ENCODE measurements at regions not wholly inside any gene's neighbourhood (a gene's known extent, or its start where the extent isn't known, plus 50 kb on each side); places are given as distances from the start of the nearest gene placed in this dataset.
"Not testable (repeated sequence)": the region's sequence is repeated elsewhere in the genome, so short reads cannot be mapped to it uniquely, and the experiment has no call there.

- Histone ChIP-seq H3K4me1 (no peaks in the 10 kb centered on the region), H3K9me3 (no peaks in the 10 kb centered on the region), H3K27ac (no peak overlapping the region), H3K4me2 (no peak overlapping the region), H3K4me3 (no peak overlapping the region)
- no peak for ATAC-seq
- ChIA-PET CTCF (no interaction called here), POLR2A (no interaction called here)
- 34% methylated on average over 5 of the region's 5 CpGs for WGBS (ENCODE audit: missing lambda C conversion rate)
- DNase-seq (ENCODE audit: low read depth in 1 of 2, low spot score in 1 of 2) = no peak
- TF ChIP-seq HOXB13 (CRISPR knock-in tag; IDR thresholded peaks at IDR 0.05; ENCODE audit: low read depth) (no peak), ZFP36 (IDR thresholded peaks at IDR 0.05; ENCODE audit: borderline replicate concordance, partially characterized antibody) (no peak), BHLHE40 (IDR thresholded peaks at IDR 0.05; ENCODE audit: low read depth, low read length) (no peak), ATOH8 (CRISPR knock-in tag; IDR thresholded peaks at IDR 0.05; ENCODE audit: low read depth) (no peak), TP53 (CRISPR knock-in tag; IDR thresholded peaks at IDR 0.05) (no peak), PHF8 (IDR thresholded peaks at IDR 0.05; ENCODE audit: borderline replicate concordance, low read depth) (no peak), BCL3 (IDR thresholded peaks at IDR 0.05) (no peak), TFCP2L1 (CRISPR knock-in tag; IDR thresholded peaks at IDR 0.05) (no peak), MAX (IDR thresholded peaks at IDR 0.05) (no peak), REST (IDR thresholded peaks at IDR 0.05) (no peak), HOXA7 (CRISPR knock-in tag; IDR thresholded peaks at IDR 0.05) (no peak), HOXB5 (CRISPR knock-in tag; IDR thresholded peaks at IDR 0.05) (no peak), PBX3 (IDR thresholded peaks at IDR 0.05) (no peak), RNF2 (IDR thresholded peaks at IDR 0.05; ENCODE audit: borderline replicate concordance, low read depth) (no peak), ZSCAN20 (CRISPR knock-in tag; IDR thresholded peaks at IDR 0.05) (no peak), RARB (CRISPR knock-in tag; IDR thresholded peaks at IDR 0.05) (no peak)
- FAIRE-seq = no peak
Measured at GRCh38 chr11:127943152-127943551, 644.2 kb downstream of the ETS1 start.

GRCh38 chr11:127941554-127941953, 645.8 kb downstream of the ETS1 start:
- CTCF ChIA-PET; DNase-seq (ENCODE audit: low read depth in 1 of 2, low spot score in 1 of 2); H3K4me2 ChIP-seq; H3K27ac ChIP-seq; H3K9me3 ChIP-seq; POLR2A ChIA-PET; H3K4me3 ChIP-seq; H3K4me1 ChIP-seq; FAIRE-seq: not testable (repeated sequence)
- WGBS (ENCODE audit: missing lambda C conversion rate) = 28% methylated on average over 17 of the region's 17 CpGs
- ATAC-seq = peak in 1 of 2 experiments; percentile 94; a peak in 3 of 6 replicates

GRCh38 chr11:127939000-127939399, 648.4 kb downstream of the ETS1 start:
- no peak overlapping the region for H3K27ac ChIP-seq
- no peak overlapping the region for H3K4me2 ChIP-seq
- WGBS (ENCODE audit: missing lambda C conversion rate) = 0% methylated on average over 3 of the region's 3 CpGs
- ChIA-PET POLR2A (no interaction called here), CTCF (no interaction called here)
- no peaks in the 10 kb centered on the region for H3K9me3 ChIP-seq
- no peak for DNase-seq (ENCODE audit: low read depth in 1 of 2, low spot score in 1 of 2)
- FAIRE-seq = no peak
- H3K4me1 ChIP-seq = no peaks in the 10 kb centered on the region
- TF ChIP-seq NFE2L2 (conservative IDR thresholded peaks at IDR 0.05; ENCODE audit: low read length) = no peak
- no peak for TF ChIP-seq TP53 (CRISPR knock-in tag; IDR thresholded peaks at IDR 0.05)
- TF ChIP-seq ELK1 (IDR thresholded peaks at IDR 0.05; ENCODE audit: low read depth, low read length) = no peak
- TF ChIP-seq RARB (CRISPR knock-in tag; IDR thresholded peaks at IDR 0.05) = no peak
- H3K4me3 ChIP-seq = no peak overlapping the region
- ATAC-seq = no peak
